Nucleus accumbens (tissue), 56 donors: ENCODE measurements at regions not wholly inside any gene's neighbourhood (a gene's known extent, or its start where the extent isn't known, plus 50 kb on each side); places are given as distances from the start of the nearest gene placed in this dataset.
"Not testable (repeated sequence)": the region's sequence is repeated elsewhere in the genome, so short reads cannot be mapped to it uniquely, and the experiment has no call there.

Source experiments
- DNase-seq, 56 donors: peaks; one replicate each; lab custom pipeline; 2025; lab: John Stamatoyannopoulos, UW

- DNase-seq: no peak
These were observed 130.8 kb downstream of the DNAJB6 start for GRCh38 chr7:157467496-157468212.

GRCh38 chr7:157468221-157469111 is 131.7 kb downstream of the DNAJB6 start:
- DNase-seq: no peak

GRCh38 chr7:157469181-157470016 is 132.6 kb downstream of the DNAJB6 start:
- no peak for DNase-seq

GRCh38 chr7:157470017-157470322 is 133.2 kb downstream of the DNAJB6 start:
- no peak for DNase-seq

- DNase-seq: no peak
These were observed 133.9 kb downstream of the DNAJB6 start for GRCh38 chr7:157470701-157471131.

GRCh38 chr7:157471259-157472125 is 134.7 kb downstream of the DNAJB6 start:
- no peak for DNase-seq

GRCh38 chr7:157472311-157473050 is 135.7 kb downstream of the DNAJB6 start:
- no peak for DNase-seq

- DNase-seq: no peak
These were observed 136.3 kb downstream of the DNAJB6 start for GRCh38 chr7:157473051-157473569.

GRCh38 chr7:157474685-157475084 is 137.9 kb downstream of the DNAJB6 start:
- no peak for DNase-seq

- DNase-seq: no peak
These were observed 138.3 kb downstream of the DNAJB6 start for GRCh38 chr7:157475095-157475494.

- no peak for DNase-seq
These were observed 138.8 kb downstream of the DNAJB6 start for GRCh38 chr7:157475601-157476000.

- no peak for DNase-seq
These were observed 139.4 kb downstream of the DNAJB6 start for GRCh38 chr7:157476201-157476600.

- DNase-seq: no peak
These were observed 140.1 kb downstream of the DNAJB6 start for GRCh38 chr7:157476654-157477549.

GRCh38 chr7:157477550-157478212 is 140.9 kb downstream of the DNAJB6 start:
- no peak for DNase-seq

- not testable (repeated sequence) for DNase-seq
These were observed 141.8 kb downstream of the DNAJB6 start for GRCh38 chr7:157478611-157479010.

GRCh38 chr7:157479326-157479725 is 142.5 kb downstream of the DNAJB6 start:
- no peak for DNase-seq

GRCh38 chr7:157480371-157481050 is 143.7 kb downstream of the DNAJB6 start:
- no peak for DNase-seq
